HEK293 (cell line): ENCODE measurements at regions not wholly inside any gene's neighbourhood (a gene's known extent, or its start where the extent isn't known, plus 50 kb on each side); places are given as distances from the start of the nearest gene placed in this dataset.

Experiments
- CTCF ChIA-PET: fragments of 350-600 bp; formaldehyde crosslinking; extraction: SDS; loops from one replicate; lab custom pipeline; 2021; ENCODE audit warnings: antibody characterized with exemption; lab: Yijun Ruan, JAX
- POLR2A ChIA-PET: fragments of 300-600 bp; formaldehyde crosslinking; extraction: SDS; loops from one replicate; lab custom pipeline; 2020; ENCODE audit warnings: antibody characterized with exemption, inconsistent platforms; lab: Yijun Ruan, JAX
- H3K27ac ChIP-seq: fragments of 200-500 bp; sonication (Bioruptor generic); 2 replicates; pipeline ENCODE4 v1.5.1; 2014; ENCODE audit warnings: low read depth, low read length, control low read depth, inconsistent platforms; ENCODE audit errors: extremely low read depth
- H3K36me3 ChIP-seq, 2 experiments: fragments of 200-500 bp in 1 of 2; sonication (Bioruptor generic) in 1 of 2; 1 replicate in 1 of 2; 2 replicates in 1 of 2; pipeline ENCODE4 v1.5.1; 2014 to 2017; ENCODE audit warnings: inconsistent platforms in 2 of 2, low read length in 2 of 2; ENCODE audit not compliant: control insufficient read depth in 2 of 2, insufficient read depth in 1 of 2
- H3K4me1 ChIP-seq: fragments of 200-500 bp; sonication (Bioruptor generic); 2 replicates; pipeline ENCODE4 v1.5.1; 2014; ENCODE audit warnings: mild to moderate bottlenecking, low read length, inconsistent platforms; ENCODE audit not compliant: control insufficient read depth, insufficient read depth
- H3K4me3 ChIP-seq: 2 replicates; pipeline ENCODE4 v1.5.1; 2011; ENCODE audit warnings: low read depth, mild to moderate bottlenecking, control low read depth, low read length, moderate library complexity
- H3K9me3 ChIP-seq: fragments of 200-500 bp; sonication (Bioruptor generic); 2 replicates; pipeline ENCODE4 v1.5.1; 2014; ENCODE audit warnings: low read depth, low read length, inconsistent platforms; ENCODE audit not compliant: control insufficient read depth, insufficient read depth
- ELK4 ChIP-seq: IDR thresholded peaks from 2 replicates; pipeline ENCODE4 v1.6.1; 2011; ENCODE audit warnings: mild to moderate bottlenecking, low read depth, low read length, borderline replicate concordance
- GLI4 ChIP-seq: fragments of 450-650 bp; formaldehyde crosslinking; IDR thresholded peaks from 2 replicates; pipeline ENCODE4 v1.5.1; 2016; ENCODE audit warnings: missing biosample characterization, missing genetic modification characterization
- GLIS2 ChIP-seq: fragments of 450-650 bp; formaldehyde crosslinking; IDR thresholded peaks from 2 replicates; pipeline ENCODE4 v1.5.1; 2016; ENCODE audit warnings: missing biosample characterization, missing genetic modification characterization
- OVOL3 ChIP-seq: fragments of 450-650 bp; formaldehyde crosslinking; IDR thresholded peaks from 2 replicates; pipeline ENCODE4 v1.5.1; 2016; ENCODE audit warnings: missing biosample characterization, missing genetic modification characterization
- SCRT1 ChIP-seq: fragments of 450-650 bp; formaldehyde crosslinking; IDR thresholded peaks from 2 replicates; pipeline ENCODE4 v1.5.1; 2016; ENCODE audit warnings: missing biosample characterization, missing genetic modification characterization, borderline replicate concordance
- SCRT2 ChIP-seq: fragments of 450-650 bp; formaldehyde crosslinking; IDR thresholded peaks from 2 replicates; pipeline ENCODE4 v1.5.1; 2016; ENCODE audit warnings: missing biosample characterization, missing genetic modification characterization
- SP3 ChIP-seq: fragments of 450-650 bp; formaldehyde crosslinking; IDR thresholded peaks from 2 replicates; pipeline ENCODE4 v1.5.1; 2016; ENCODE audit warnings: missing biosample characterization, missing genetic modification characterization
- ZBTB49 ChIP-seq: fragments of 450-650 bp; formaldehyde crosslinking; IDR thresholded peaks from 2 replicates; pipeline ENCODE4 v1.5.1; 2016; ENCODE audit warnings: missing biosample characterization, missing genetic modification characterization, low read depth
- ZEB2 ChIP-seq: fragments of 450-650 bp; formaldehyde crosslinking; IDR thresholded peaks from 2 replicates; pipeline ENCODE4 v1.5.1; 2016; ENCODE audit warnings: missing biosample characterization, missing genetic modification characterization
- ZNF140 ChIP-seq: fragments of 450-650 bp; formaldehyde crosslinking; IDR thresholded peaks from 2 replicates; pipeline ENCODE4 v1.5.1; 2016; ENCODE audit warnings: missing biosample characterization, missing genetic modification characterization
- ZNF335 ChIP-seq: fragments of 450-650 bp; formaldehyde crosslinking; conservative IDR thresholded peaks from 2 replicates; pipeline ENCODE4 v1.5.1; 2016; ENCODE audit warnings: missing biosample characterization, missing genetic modification characterization
- ZNF391 ChIP-seq: fragments of 450-650 bp; formaldehyde crosslinking; IDR thresholded peaks from 2 replicates; pipeline ENCODE4 v1.5.1; 2016; ENCODE audit warnings: low read depth, missing biosample characterization, missing genetic modification characterization, borderline replicate concordance
- ZNF394 ChIP-seq: fragments of 450-650 bp; formaldehyde crosslinking; IDR thresholded peaks from 2 replicates; pipeline ENCODE4 v1.5.1; 2016; ENCODE audit warnings: missing biosample characterization, missing genetic modification characterization, mild to moderate bottlenecking, moderate library complexity, borderline replicate concordance
- ZNF473 ChIP-seq: fragments of 450-650 bp; formaldehyde crosslinking; IDR thresholded peaks from 2 replicates; pipeline ENCODE4 v1.5.1; 2017; ENCODE audit warnings: missing biosample characterization, missing genetic modification characterization
- ZNF488 ChIP-seq: fragments of 450-650 bp; formaldehyde crosslinking; IDR thresholded peaks from 2 replicates; pipeline ENCODE4 v1.5.1; 2016; ENCODE audit warnings: missing biosample characterization, missing genetic modification characterization
- ZNF548 ChIP-seq: fragments of 450-650 bp; formaldehyde crosslinking; IDR thresholded peaks from 2 replicates; pipeline ENCODE4 v1.5.1; 2016; ENCODE audit warnings: missing biosample characterization, missing genetic modification characterization
- ZNF561 ChIP-seq: fragments of 450-650 bp; IDR thresholded peaks from 2 replicates; pipeline ENCODE4 v1.5.1; 2018; ENCODE audit warnings: missing biosample characterization, missing genetic modification characterization, borderline replicate concordance
- ZNF571 ChIP-seq: fragments of 450-650 bp; formaldehyde crosslinking; IDR thresholded peaks from 2 replicates; pipeline ENCODE4 v1.5.0; 2017; ENCODE audit warnings: missing biosample characterization, missing genetic modification characterization
- ZNF600 ChIP-seq: fragments of 450-650 bp; formaldehyde crosslinking; IDR thresholded peaks from 2 replicates; pipeline ENCODE4 v1.5.1; 2016; ENCODE audit warnings: missing biosample characterization, missing genetic modification characterization
- ZNF843 ChIP-seq: fragments of 450-650 bp; formaldehyde crosslinking; IDR thresholded peaks from 2 replicates; pipeline ENCODE4 v1.5.1; 2016; ENCODE audit warnings: missing biosample characterization, missing genetic modification characterization
- ZSCAN30 ChIP-seq: fragments of 450-650 bp; IDR thresholded peaks from 2 replicates; pipeline ENCODE4 v1.5.1; 2018; ENCODE audit warnings: missing biosample characterization, mild to moderate bottlenecking, missing genetic modification characterization, moderate library complexity

GRCh38 chr6:115137910-115138309 lies 795.1 kb upstream of the HS3ST5 start:
- ChIA-PET CTCF (no interaction called here), POLR2A (no interaction called here)
- Histone ChIP-seq H3K4me1 (no peaks in the 10 kb centered on the region), H3K27ac (no peak overlapping the region), H3K9me3 (no peaks in the 10 kb centered on the region), H3K36me3 (no peaks in the 10 kb centered on the region), H3K4me3 (no peak overlapping the region)
- TF ChIP-seq ZNF571 (tag by site-specific recombination) (no peak), ZNF488 (tag by site-specific recombination) (no peak), ZNF548 (tag by site-specific recombination) (no peak), ZSCAN30 (no peak), GLIS2 (no peak), ELK4 (no peak), ZEB2 (tag by site-specific recombination) (no peak), ZNF473 (no peak), ZNF600 (tag by site-specific recombination) (no peak), SCRT1 (tag by site-specific recombination) (no peak), ZNF140 (tag by site-specific recombination) (no peak), ZNF843 (no peak), SP3 (tag by site-specific recombination) (no peak), SCRT2 (no peak), OVOL3 (no peak), ZNF561 (no peak), ZBTB49 (tag by site-specific recombination) (no peak), GLI4 (tag by site-specific recombination) (no peak), ZNF391 (tag by site-specific recombination) (no peak)

GRCh38 chr6:115133790-115134189 lies 791.0 kb upstream of the HS3ST5 start:
- no peaks in the 10 kb centered on the region for H3K36me3 ChIP-seq
- H3K27ac ChIP-seq, result no peak overlapping the region
- ChIA-PET POLR2A (no interaction called here), CTCF (no interaction called here)
- H3K9me3 ChIP-seq, result no peaks in the 10 kb centered on the region
- no peak overlapping the region for H3K4me3 ChIP-seq
- TF ChIP-seq ZNF335 (tag by site-specific recombination) (peak; percentile 40), ZNF394 (no peak)
- H3K4me1 ChIP-seq, result no peaks in the 10 kb centered on the region
